Esophagus squamous epithelium (tissue), 4 donors: ENCODE measurements at regions not wholly inside any gene's neighbourhood (a gene's known extent, or its start where the extent isn't known, plus 50 kb on each side); places are given as distances from the start of the nearest gene placed in this dataset.

Experiments
- CTCF ChIP-seq, 6 experiments: fragments of 450-650 bp in 4 of 6; fragments of 200-600 bp in 2 of 6; sonication (generic) in 2 of 6; IDR thresholded peaks; one replicate each; pipeline ENCODE4 v1.5.1; 2016 to 2019; ENCODE audit warnings: antibody characterized with exemption in 6 of 6, mild to moderate bottlenecking in 4 of 6, moderate library complexity in 4 of 6
- POLR2A ChIP-seq, 4 donors: fragments of 450-650 bp; IDR thresholded peaks; one replicate each; pipeline ENCODE4 v1.6.1; 2017; ENCODE audit warnings: antibody characterized with exemption in 4 of 4, mild to moderate bottlenecking in 4 of 4, moderate library complexity in 3 of 4

- TF ChIP-seq CTCF (IDR thresholded peaks at IDR 0.05) (no peak), POLR2A (IDR thresholded peaks at IDR 0.05) (no peak)
Measured at GRCh38 chr21:35593000-35593502, 467.3 kb downstream of the SETD4 start.
